Skeletal muscle satellite cell (primary cell): ENCODE measurements at regions not wholly inside any gene's neighbourhood (a gene's known extent, or its start where the extent isn't known, plus 50 kb on each side); places are given as distances from the start of the nearest gene placed in this dataset.
"Not testable (repeated sequence)": the region's sequence is repeated elsewhere in the genome, so short reads cannot be mapped to it uniquely, and the experiment has no call there.

Experiments
- H3K27me3 ChIP-seq: 2 replicates; pipeline ENCODE4 v1.7.0; 2013; ENCODE audit warnings: low read length; ENCODE audit not compliant: control insufficient read depth, insufficient read depth
- H3K36me3 ChIP-seq: 2 replicates; pipeline ENCODE4 v1.7.0; 2013; ENCODE audit warnings: mild to moderate bottlenecking, control low read depth, low read length; ENCODE audit not compliant: insufficient read depth
- H3K4me1 ChIP-seq: 2 replicates; pipeline ENCODE4 v1.7.0; 2013; ENCODE audit warnings: low read length; ENCODE audit not compliant: control insufficient read depth, insufficient read depth
- H3K4me2 ChIP-seq: 2 replicates; pipeline ENCODE4 v1.7.0; 2013; ENCODE audit warnings: mild to moderate bottlenecking, low read length
- H3K4me3 ChIP-seq: 2 replicates; pipeline ENCODE4 v1.7.0; 2013; ENCODE audit warnings: low read length
- H3K9ac ChIP-seq: 2 replicates; pipeline ENCODE4 v1.7.0; 2013; ENCODE audit warnings: mild to moderate bottlenecking, low read depth, low read length, moderate library complexity
- H3K9me3 ChIP-seq: replicated peaks from 2 replicates; pipeline ENCODE4 v1.7.0; 2013; ENCODE audit warnings: mild to moderate bottlenecking, control low read depth, low read length

DNA sequence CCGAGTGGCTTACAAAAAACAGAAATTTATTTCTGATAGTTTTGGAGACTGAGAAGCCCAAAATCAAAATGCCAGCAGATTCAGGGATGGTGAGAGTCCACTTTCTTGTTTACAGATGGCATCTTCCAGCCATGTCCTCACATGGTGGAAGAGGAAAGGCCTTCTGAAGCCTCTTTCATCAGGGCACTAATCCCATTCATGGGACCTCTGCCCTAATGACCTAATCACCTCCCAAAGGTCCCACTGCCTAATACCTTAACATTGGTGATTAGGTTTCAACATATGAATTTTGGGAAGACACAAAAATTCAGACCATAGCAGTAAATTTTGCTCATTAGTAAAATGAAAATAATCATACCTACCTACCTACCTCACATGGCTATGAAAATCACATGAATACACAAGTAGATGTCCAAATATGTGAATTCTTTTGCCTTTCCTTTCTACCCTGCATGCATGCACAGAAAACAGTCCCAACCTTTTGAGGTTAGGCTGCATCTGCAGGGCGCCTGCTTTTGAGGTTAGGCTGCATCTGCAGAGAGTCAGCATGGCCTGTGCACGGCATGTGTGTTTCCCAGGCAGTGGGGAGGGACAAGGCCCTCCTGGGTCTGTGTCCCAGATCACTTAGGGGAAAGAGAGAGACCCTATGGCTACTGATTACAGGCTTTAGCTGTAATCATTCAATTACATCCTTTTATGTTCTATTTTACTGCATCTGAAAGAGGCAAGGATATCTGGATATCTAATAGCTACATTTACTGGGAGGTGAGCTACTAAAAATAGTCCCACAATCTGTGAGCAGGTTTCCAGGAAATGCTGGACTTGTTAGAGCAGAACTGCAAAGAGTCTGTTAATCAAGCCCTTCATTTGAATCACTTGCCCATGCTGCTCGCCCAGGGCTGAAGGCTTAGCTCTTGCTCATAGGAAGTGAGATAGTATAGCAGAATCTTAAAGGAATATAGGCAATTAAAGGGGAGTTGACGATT lies 497.7 kb upstream of the MARCKS start:
- Histone ChIP-seq H3K4me3 (no peak overlapping the region), H3K9me3 (no peaks in the 10 kb centered on the region), H3K36me3 (no peaks in the 10 kb centered on the region), H3K27me3 (no peaks in the 10 kb centered on the region), H3K9ac (no peak overlapping the region), H3K4me2 (no peak overlapping the region), H3K4me1 (peaks cover 44% of the 10 kb centered on the region)

DNA sequence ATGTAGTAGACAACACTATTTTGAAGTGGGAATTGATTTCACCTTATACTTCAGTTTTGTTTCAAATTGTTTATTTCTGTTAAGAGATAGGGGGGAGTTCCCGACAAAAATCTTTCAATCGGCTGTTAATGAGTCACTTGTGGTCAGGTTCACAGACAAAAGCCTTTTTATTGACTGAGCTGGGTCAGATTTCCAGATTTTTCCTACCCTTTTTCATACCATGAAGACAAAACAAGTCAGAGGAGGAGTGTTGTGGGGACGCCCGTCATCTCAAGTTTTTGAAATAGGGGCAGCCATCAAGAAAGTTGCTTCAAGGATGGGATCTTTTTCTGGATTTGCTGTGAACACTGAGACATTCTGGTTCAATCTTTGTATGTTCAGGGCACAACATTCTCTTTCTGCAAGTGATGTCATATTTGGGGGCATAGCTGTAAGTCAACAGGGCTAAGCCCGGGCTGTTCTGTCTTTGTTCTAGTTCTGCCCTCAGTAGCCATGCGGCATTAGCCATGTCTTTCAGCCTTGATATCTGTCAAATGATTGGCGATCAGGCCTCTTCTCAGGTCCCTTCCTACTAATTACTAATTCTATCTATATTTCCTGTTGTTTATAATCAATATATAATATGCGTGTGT lies 496.0 kb upstream of the MARCKS start:
- H3K9ac ChIP-seq = peak overlapping the region; percentile 21
- no peaks in the 10 kb centered on the region for H3K36me3 ChIP-seq
- H3K27me3 ChIP-seq = no peaks in the 10 kb centered on the region
- H3K4me3 ChIP-seq = no peak overlapping the region
- peaks cover 57% of the 10 kb centered on the region for H3K4me1 ChIP-seq
- no peaks in the 10 kb centered on the region for H3K9me3 ChIP-seq
- peak overlapping the region; percentile 36 for H3K4me2 ChIP-seq

GRCh38 chr6:113362301-113363047 lies 494.7 kb upstream of the MARCKS start:
- Histone ChIP-seq H3K9ac (peak overlapping the region; percentile 12), H3K4me2 (peak overlapping the region; percentile 7), H3K4me3 (no peak overlapping the region), H3K4me1 (peaks cover 57% of the 10 kb centered on the region), H3K27me3 (no peaks in the 10 kb centered on the region), H3K9me3 (no peaks in the 10 kb centered on the region), H3K36me3 (no peaks in the 10 kb centered on the region)

DNA sequence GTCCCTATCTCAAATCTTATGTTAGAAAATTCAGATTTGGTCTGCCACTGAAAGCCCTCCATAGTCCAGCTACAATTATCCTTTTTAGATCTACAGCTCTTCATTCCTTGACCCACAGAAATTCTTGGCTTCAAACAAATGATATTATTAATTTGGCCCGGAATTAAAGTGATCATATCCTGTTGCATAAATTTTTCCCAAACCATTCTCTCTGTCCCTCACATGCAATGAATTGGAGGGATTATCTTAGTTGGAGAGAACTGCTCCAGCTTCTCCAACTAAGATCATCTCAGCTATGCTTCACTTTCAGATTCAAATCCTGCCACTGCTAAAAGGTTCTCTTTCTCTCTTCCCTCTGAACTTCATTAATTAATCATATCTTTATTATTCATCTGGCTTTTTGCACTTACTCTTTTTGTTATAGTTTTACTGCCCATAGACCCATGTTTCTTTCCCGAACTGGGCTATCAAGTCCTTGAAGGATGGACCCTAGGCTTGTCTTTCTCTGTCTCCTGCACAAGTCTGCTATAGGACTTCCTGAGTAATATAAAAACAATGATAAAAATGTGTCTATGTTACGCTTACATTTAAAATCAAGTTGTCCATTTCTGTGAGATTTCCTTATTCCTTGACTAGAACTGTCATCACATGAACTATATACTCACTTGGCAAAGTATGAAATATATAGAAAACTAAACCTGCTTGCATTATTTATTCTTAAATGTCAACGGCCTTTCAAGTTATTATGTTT lies 493.9 kb upstream of the MARCKS start:
- Histone ChIP-seq H3K9ac (peak overlapping the region; percentile 5), H3K27me3 (no peaks in the 10 kb centered on the region), H3K9me3 (no peaks in the 10 kb centered on the region), H3K4me2 (peak overlapping the region; percentile 9), H3K36me3 (no peaks in the 10 kb centered on the region), H3K4me3 (no peak overlapping the region), H3K4me1 (peaks cover 57% of the 10 kb centered on the region)

DNA sequence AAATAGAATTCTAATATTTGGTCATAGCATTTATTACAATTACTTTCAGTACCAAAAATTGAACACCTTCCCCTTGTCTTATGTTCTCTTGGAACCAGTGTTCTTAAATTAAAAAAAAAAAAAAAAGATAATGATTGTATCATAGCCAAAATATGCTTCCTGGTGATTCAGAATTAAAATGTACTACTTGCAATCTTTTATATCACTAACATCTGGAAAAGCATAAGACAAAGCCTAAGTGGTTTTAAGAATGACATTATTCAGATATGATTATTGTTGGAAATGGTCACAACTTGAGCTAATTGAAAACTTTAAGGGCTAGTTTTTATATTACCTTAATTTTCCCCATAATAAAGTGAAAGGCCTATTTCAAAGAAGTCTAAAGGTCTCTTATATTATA lies 493.3 kb upstream of the MARCKS start:
- Histone ChIP-seq H3K9me3 (no peaks in the 10 kb centered on the region), H3K27me3 (no peaks in the 10 kb centered on the region), H3K36me3 (no peaks in the 10 kb centered on the region), H3K9ac (peak overlapping the region; percentile 33), H3K4me2 (peak overlapping the region; percentile 26), H3K4me1 (peaks cover 57% of the 10 kb centered on the region), H3K4me3 (no peak overlapping the region)

- no peak overlapping the region for H3K4me3 ChIP-seq
- no peak overlapping the region for H3K4me2 ChIP-seq
- no peaks in the 10 kb centered on the region for H3K36me3 ChIP-seq
- H3K4me1 ChIP-seq = peaks cover 54% of the 10 kb centered on the region
- H3K9ac ChIP-seq = no peak overlapping the region
- H3K27me3 ChIP-seq = no peaks in the 10 kb centered on the region
- H3K9me3 ChIP-seq = no peaks in the 10 kb centered on the region
Measured at GRCh38 chr6:113364766-113365165, 492.4 kb upstream of the MARCKS start.

- H3K9ac ChIP-seq = no peak overlapping the region
- H3K27me3 ChIP-seq = no peaks in the 10 kb centered on the region
- no peak overlapping the region for H3K4me2 ChIP-seq
- no peak overlapping the region for H3K4me3 ChIP-seq
- peaks cover 50% of the 10 kb centered on the region for H3K4me1 ChIP-seq
- no peaks in the 10 kb centered on the region for H3K36me3 ChIP-seq
- no peaks in the 10 kb centered on the region for H3K9me3 ChIP-seq
Measured at GRCh38 chr6:113365191-113365590, 492.0 kb upstream of the MARCKS start.

GRCh38 chr6:113366505-113366904 lies 490.6 kb upstream of the MARCKS start:
- no peaks in the 10 kb centered on the region for H3K36me3 ChIP-seq
- H3K4me2 ChIP-seq = no peak overlapping the region
- no peaks in the 10 kb centered on the region for H3K9me3 ChIP-seq
- no peak overlapping the region for H3K4me3 ChIP-seq
- H3K27me3 ChIP-seq = no peaks in the 10 kb centered on the region
- H3K9ac ChIP-seq = no peak overlapping the region
- H3K4me1 ChIP-seq = peaks cover 42% of the 10 kb centered on the region

- H3K9ac ChIP-seq = no peak overlapping the region
- H3K9me3 ChIP-seq = no peaks in the 10 kb centered on the region
- no peaks in the 10 kb centered on the region for H3K36me3 ChIP-seq
- H3K4me1 ChIP-seq = peaks cover 5% of the 10 kb centered on the region
- H3K4me2 ChIP-seq = no peak overlapping the region
- no peak overlapping the region for H3K4me3 ChIP-seq
- no peaks in the 10 kb centered on the region for H3K27me3 ChIP-seq
Measured at GRCh38 chr6:113370508-113371502, 486.3 kb upstream of the MARCKS start.

DNA sequence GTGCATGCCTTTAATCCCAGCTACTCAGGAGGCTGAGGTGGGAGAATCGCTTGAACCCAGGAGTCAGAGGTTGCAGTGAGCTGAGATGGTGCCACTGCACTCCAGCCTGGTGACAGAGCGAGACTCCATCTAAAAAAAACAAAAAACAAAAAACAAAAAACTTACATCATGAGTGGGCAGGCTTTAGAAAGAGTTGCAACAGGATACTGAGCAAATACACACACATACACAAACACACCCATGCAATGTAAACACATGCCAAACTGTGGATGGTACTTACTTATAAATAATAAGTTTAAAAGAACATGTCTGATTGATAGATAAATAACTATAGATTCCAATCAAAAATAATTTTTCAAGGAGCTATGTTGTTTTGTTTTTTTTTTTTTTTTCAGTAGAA lies 481.7 kb upstream of the MARCKS start:
- H3K36me3 ChIP-seq, H3K9me3 ChIP-seq, H3K4me3 ChIP-seq, H3K27me3 ChIP-seq: not testable (repeated sequence)
- Histone ChIP-seq H3K4me2 (peak overlapping the region; percentile 56), H3K4me1 (peaks cover 20% of the 10 kb centered on the region), H3K9ac (peak overlapping the region; percentile 67)
